GM15510 (cell line): ENCODE measurements at regions not wholly inside any gene's neighbourhood (a gene's known extent, or its start where the extent isn't known, plus 50 kb on each side); places are given as distances from the start of the nearest gene placed in this dataset.

Source experiments
- POLR2A ChIP-seq: IDR thresholded peaks from 3 replicates; pipeline ENCODE4 v1.6.1; 2011; ENCODE audit warnings: borderline replicate concordance; ENCODE audit not compliant: insufficient read length; ENCODE audit errors: extremely low read depth

GRCh38 chr7:69402696-69403095, 195.6 kb upstream of the AUTS2 start:
- no peak for TF ChIP-seq POLR2A

DNA sequence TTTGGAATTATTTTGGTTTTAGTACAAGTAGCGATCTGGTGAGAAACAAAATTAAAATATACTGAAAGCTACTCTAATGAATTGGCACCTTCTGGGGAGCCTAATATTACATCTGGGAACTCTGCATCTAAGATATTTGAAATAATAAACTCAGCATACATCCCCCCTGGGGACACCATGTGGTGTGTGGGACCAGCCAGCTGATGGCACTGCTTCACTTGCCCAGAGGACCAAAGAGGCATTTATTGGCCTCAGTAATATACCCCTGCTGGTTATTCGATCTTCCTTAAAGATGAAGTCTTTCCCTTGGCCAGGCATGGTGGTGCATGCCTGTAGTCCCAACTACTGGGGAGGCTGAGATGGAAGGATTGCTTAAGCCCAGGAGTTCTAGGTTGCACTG, 195.1 kb upstream of the AUTS2 start:
- TF ChIP-seq POLR2A = no peak

DNA sequence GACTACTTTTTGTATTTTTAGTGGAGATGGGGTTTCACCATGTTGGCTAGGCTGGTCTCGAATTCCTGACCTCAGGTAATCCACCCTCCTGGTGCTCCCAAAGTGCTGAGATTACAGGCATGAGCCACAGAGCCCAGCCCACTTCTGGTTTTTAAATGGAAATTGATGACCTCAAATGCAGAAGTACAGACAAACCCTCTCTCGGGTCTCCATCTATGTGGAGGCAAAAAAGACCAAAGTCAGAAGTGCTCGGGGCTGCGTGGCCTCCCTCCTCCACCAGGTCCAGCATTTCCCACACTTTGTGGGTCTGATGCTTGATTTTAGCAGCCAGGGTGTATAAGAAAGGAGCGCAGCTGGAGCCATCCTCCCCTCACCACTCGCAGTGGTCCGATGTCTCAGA, 187.3 kb upstream of the AUTS2 start:
- TF ChIP-seq POLR2A = no peak

DNA sequence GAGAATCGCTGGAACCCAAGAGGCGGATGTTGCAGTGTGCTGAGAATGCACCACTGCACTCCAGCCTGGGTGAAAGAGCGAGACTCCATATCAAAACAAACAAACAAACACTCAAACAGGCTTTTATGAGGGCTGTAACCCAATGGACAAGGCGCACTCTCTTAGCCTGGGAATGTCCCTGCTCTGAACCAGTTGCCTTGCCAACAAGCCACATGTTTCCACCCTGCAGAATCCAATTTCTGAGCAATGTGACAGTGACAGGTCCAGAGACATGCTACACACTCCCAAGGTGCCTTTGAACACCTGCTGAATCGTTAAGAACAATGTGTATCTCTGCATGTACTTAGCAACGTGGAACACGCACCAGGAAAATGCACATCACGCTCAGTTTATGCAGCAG, 186.8 kb upstream of the AUTS2 start:
- no peak for TF ChIP-seq POLR2A

- TF ChIP-seq POLR2A = no peak
Observed at GRCh38 chr7:69412331-69413146, 185.7 kb upstream of the AUTS2 start.

- no peak for TF ChIP-seq POLR2A
Observed at GRCh38 chr7:69414555-69414954, 183.7 kb upstream of the AUTS2 start.

DNA sequence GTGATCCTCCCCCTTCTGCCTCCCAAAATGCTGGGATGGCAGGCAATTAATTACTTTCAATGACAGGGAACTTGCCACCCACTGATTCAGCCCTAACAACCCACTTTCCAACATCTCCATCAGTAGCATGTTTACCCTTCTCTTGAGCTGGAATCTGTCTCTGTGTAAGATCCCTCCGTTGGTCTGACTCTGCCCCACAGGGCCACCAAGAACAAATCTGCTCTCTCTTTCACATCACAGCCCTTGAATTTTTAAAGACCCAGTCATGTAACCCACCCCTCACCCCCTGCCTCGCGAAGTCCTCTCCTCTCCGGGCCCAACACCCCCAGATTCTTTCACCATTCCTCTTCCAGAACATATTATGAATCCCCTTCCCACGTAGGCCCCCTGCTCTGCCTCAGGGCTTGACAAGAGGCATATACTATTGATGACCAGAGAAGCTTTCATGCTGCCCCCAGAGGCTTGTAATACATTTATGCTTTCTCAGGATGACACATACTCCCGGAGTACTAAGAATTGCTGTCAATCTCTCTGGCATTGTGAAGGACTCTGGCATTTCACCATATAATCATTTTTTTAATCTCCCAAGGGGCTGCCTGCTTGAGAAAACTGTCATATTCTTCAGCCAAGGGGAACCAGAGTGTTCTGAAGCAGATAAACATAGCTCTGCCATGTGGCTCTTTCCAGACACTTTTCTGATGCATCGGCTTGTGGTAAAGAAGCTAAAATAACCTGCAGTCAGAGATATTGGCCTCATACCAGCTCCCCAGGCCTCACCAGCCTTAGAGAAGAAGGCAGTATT, 179.2 kb upstream of the AUTS2 start:
- no peak for TF ChIP-seq POLR2A

- TF ChIP-seq POLR2A = no peak
Observed at GRCh38 chr7:69419934-69420333, 178.3 kb upstream of the AUTS2 start.

- no peak for TF ChIP-seq POLR2A
Observed at GRCh38 chr7:69422574-69422985, 175.7 kb upstream of the AUTS2 start.

GRCh38 chr7:69426705-69427104, 171.6 kb upstream of the AUTS2 start:
- no peak for TF ChIP-seq POLR2A

- TF ChIP-seq POLR2A = no peak
Observed at GRCh38 chr7:69428089-69428488, 170.2 kb upstream of the AUTS2 start.

GRCh38 chr7:69429911-69430383, 168.3 kb upstream of the AUTS2 start:
- TF ChIP-seq POLR2A = no peak

DNA sequence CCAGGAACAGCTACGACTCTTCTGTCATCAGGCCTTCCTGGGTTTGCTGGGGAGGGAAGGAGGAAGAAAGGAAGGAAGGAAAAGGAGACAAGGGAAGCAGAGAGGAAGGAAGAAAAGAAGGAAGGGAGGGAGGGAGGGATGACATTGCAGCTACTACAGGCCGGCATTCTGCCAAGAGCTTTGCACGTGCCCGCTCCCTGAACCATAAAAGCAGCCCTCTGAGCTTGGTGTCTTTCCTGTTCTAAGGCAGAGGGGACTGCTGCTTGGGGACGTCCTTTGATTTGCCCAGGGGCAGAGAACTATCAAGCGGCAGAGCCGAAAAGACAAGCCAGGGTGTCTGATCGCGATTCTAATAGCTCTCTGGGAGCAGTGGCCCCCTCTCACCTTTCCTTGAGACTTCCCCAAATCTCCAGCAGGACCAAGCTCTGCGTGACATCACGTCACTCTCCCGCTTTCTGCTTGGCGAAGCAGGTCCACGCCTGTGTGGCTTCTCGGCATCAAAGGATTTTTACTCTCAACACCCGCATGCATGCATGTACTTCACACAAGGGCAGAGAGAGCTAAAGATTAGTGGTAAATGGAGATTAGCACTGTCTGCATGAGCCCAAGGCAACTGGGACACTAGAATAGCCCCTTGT, 167.8 kb upstream of the AUTS2 start:
- no peak for TF ChIP-seq POLR2A

DNA sequence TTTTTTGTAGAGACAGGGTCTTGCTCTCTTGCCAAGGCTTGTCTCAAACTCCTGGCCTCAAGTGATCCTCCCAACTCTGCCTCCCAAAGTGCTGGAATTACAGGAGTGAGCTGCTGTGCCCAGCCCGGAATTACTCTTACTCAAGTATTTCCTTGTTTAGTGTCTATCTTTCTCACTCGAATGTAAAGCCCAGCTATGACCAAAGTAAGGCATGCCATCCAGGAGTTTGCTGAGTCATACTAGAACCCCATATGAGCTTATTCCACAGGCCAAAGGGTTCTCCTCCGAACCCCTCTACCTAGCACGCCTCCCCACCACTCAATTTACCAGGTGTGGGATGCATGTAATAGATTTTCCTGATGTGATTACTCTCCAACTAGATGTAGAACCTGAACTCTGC, 166.6 kb upstream of the AUTS2 start:
- no peak for TF ChIP-seq POLR2A

DNA sequence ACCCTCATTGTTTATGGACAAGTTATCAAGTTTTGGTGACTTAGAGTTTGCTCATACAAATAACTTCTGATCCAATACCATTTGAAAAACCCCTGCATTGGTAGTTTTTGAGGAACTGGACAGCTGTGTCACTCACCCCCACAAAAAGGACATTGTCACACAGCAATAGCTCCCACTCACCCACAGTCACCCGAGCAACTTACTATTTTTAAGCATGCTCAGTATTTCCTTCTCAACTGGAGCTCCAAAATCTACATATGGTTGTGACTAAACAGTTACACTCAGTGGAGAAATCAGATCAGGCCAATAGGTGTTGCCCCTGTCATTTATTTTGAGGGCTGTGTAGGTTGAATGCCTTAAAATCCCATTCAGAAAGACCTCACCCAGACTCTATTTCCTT, 165.2 kb upstream of the AUTS2 start:
- TF ChIP-seq POLR2A = no peak
